ENCODE measurements at regions not wholly inside any gene's neighbourhood (a gene's known extent, or its start where the extent isn't known, plus 50 kb on each side); places are given as distances from the start of the nearest gene placed in this dataset.
"Not testable (repeated sequence)": the region's sequence is repeated elsewhere in the genome, so short reads cannot be mapped to it uniquely, and the experiment has no call there.

- no peak overlapping the region for H3K27ac Mint-ChIP-seq
- no peaks in the 10 kb centered on the region for H3K27me3 Mint-ChIP-seq (ENCODE audit: low read depth)
- intact Hi-C loops (cut with micrococcal nuclease), result no loop called here
- H3K4me1 Mint-ChIP-seq (ENCODE audit: low read depth), result peaks cover 2% of the 10 kb centered on the region
- no peak overlapping the region for H3K4me3 Mint-ChIP-seq (ENCODE audit: low read depth)
- DNase-seq (ENCODE audit: low spot score), result no peak
- H3K9me3 Mint-ChIP-seq, result peaks cover 5% of the 10 kb centered on the region
- H3K36me3 Mint-ChIP-seq (ENCODE audit: low read depth), result peaks cover 5% of the 10 kb centered on the region
Measured at GRCh38 chr2:195337597-195337996, 319.4 kb upstream of the SLC39A10 start.

GRCh38 chr2:195333869-195334268 lies 323.2 kb upstream of the SLC39A10 start:
- H3K4me1 Mint-ChIP-seq (ENCODE audit: low read depth), result peaks cover 5% of the 10 kb centered on the region
- peaks cover 11% of the 10 kb centered on the region for H3K36me3 Mint-ChIP-seq (ENCODE audit: low read depth)
- intact Hi-C loops (cut with micrococcal nuclease), result no loop called here
- no peak for DNase-seq (ENCODE audit: low spot score)
- peaks cover 21% of the 10 kb centered on the region for H3K9me3 Mint-ChIP-seq
- no peak overlapping the region for H3K27ac Mint-ChIP-seq
- H3K4me3 Mint-ChIP-seq (ENCODE audit: low read depth), result no peak overlapping the region
- H3K27me3 Mint-ChIP-seq (ENCODE audit: low read depth), result no peaks in the 10 kb centered on the region

GRCh38 chr2:195331966-195332365 lies 325.1 kb upstream of the SLC39A10 start:
- intact Hi-C loops (cut with micrococcal nuclease), result no loop called here
- no peak overlapping the region for H3K27ac Mint-ChIP-seq

GRCh38 chr2:195331129-195331528 lies 325.9 kb upstream of the SLC39A10 start:
- Mint-ChIP-seq H3K36me3 (ENCODE audit: low read depth) (peaks cover 14% of the 10 kb centered on the region), H3K27ac (no peak overlapping the region), H3K4me1 (ENCODE audit: low read depth) (peaks cover 3% of the 10 kb centered on the region), H3K9me3 (peaks cover 21% of the 10 kb centered on the region), H3K27me3 (ENCODE audit: low read depth) (peaks cover 4% of the 10 kb centered on the region), H3K4me3 (ENCODE audit: low read depth) (no peak overlapping the region)
- DNase-seq (ENCODE audit: low spot score), result no peak
- intact Hi-C loops (cut with micrococcal nuclease), result no loop called here

More at GRCh38 chr2:195331966-195332365, 325.1 kb upstream of the SLC39A10 start:
- Mint-ChIP-seq H3K4me3 (ENCODE audit: low read depth) (no peak overlapping the region), H3K4me1 (ENCODE audit: low read depth) (peaks cover 3% of the 10 kb centered on the region), H3K9me3 (peaks cover 21% of the 10 kb centered on the region), H3K27me3 (ENCODE audit: low read depth) (no peaks in the 10 kb centered on the region), H3K36me3 (ENCODE audit: low read depth) (peaks cover 11% of the 10 kb centered on the region)
- DNase-seq (ENCODE audit: low spot score), result no peak

- Mint-ChIP-seq H3K4me3 (ENCODE audit: low read depth) (no peak overlapping the region), H3K27ac (no peak overlapping the region), H3K36me3 (ENCODE audit: low read depth) (peaks cover 15% of the 10 kb centered on the region), H3K9me3 (peaks cover 21% of the 10 kb centered on the region), H3K4me1 (ENCODE audit: low read depth) (peaks cover 3% of the 10 kb centered on the region), H3K27me3 (ENCODE audit: low read depth) (peaks cover 4% of the 10 kb centered on the region)
- DNase-seq (ENCODE audit: low spot score), result no peak
- intact Hi-C loops (cut with micrococcal nuclease), result no loop called here
Measured at GRCh38 chr2:195330513-195330956, 326.5 kb upstream of the SLC39A10 start.

- intact Hi-C loops (cut with micrococcal nuclease), result loop anchor here (10.0 kb wide), 1 partner anchor 735 kb away; the partner anchor contains the start of gene DNAH7
- not testable (repeated sequence) for H3K4me3 Mint-ChIP-seq (ENCODE audit: low read depth); H3K27ac Mint-ChIP-seq; DNase-seq (ENCODE audit: low spot score); H3K27me3 Mint-ChIP-seq (ENCODE audit: low read depth); H3K4me1 Mint-ChIP-seq (ENCODE audit: low read depth)
- Mint-ChIP-seq H3K36me3 (ENCODE audit: low read depth) (peaks cover 12% of the 10 kb centered on the region), H3K9me3 (peaks cover 24% of the 10 kb centered on the region)
Measured at GRCh38 chr2:195329784-195330183, 327.2 kb upstream of the SLC39A10 start.

- peaks cover 3% of the 10 kb centered on the region for H3K4me1 Mint-ChIP-seq (ENCODE audit: low read depth)
- peaks cover 34% of the 10 kb centered on the region for H3K9me3 Mint-ChIP-seq
- no peak overlapping the region for H3K4me3 Mint-ChIP-seq (ENCODE audit: low read depth)
- intact Hi-C loops (cut with micrococcal nuclease), result loop anchor here (10.0 kb wide), 1 partner anchor 738 kb away; the partner anchor contains the start of gene DNAH7
- H3K27me3 Mint-ChIP-seq (ENCODE audit: low read depth), result peaks cover 4% of the 10 kb centered on the region
- DNase-seq (ENCODE audit: low spot score), result no peak
- H3K27ac Mint-ChIP-seq, result no peak overlapping the region
- peaks cover 10% of the 10 kb centered on the region for H3K36me3 Mint-ChIP-seq (ENCODE audit: low read depth)
Measured at GRCh38 chr2:195326537-195326936, 330.5 kb upstream of the SLC39A10 start.

- no peak for DNase-seq (ENCODE audit: low spot score)
- H3K4me1 Mint-ChIP-seq (ENCODE audit: low read depth), result peaks cover 16% of the 10 kb centered on the region
- intact Hi-C loops (cut with micrococcal nuclease), result loop anchor here (10.0 kb wide), 1 partner anchor 742 kb away; the partner anchor contains the start of gene DNAH7
- H3K36me3 Mint-ChIP-seq (ENCODE audit: low read depth), result peaks cover 4% of the 10 kb centered on the region
- H3K27ac Mint-ChIP-seq, result no peak overlapping the region
- H3K9me3 Mint-ChIP-seq, result peaks cover 18% of the 10 kb centered on the region
- peaks cover 4% of the 10 kb centered on the region for H3K27me3 Mint-ChIP-seq (ENCODE audit: low read depth)
- no peak overlapping the region for H3K4me3 Mint-ChIP-seq (ENCODE audit: low read depth)
Measured at GRCh38 chr2:195322324-195322723, 334.7 kb upstream of the SLC39A10 start.

- peaks cover 18% of the 10 kb centered on the region for H3K9me3 Mint-ChIP-seq
- H3K27ac Mint-ChIP-seq, result no peak overlapping the region
- intact Hi-C loops (cut with micrococcal nuclease), result loop anchor here (10.0 kb wide), 1 partner anchor 744 kb away; the partner anchor contains the start of gene DNAH7
- H3K36me3 Mint-ChIP-seq (ENCODE audit: low read depth), result no peaks in the 10 kb centered on the region
- no peaks in the 10 kb centered on the region for H3K27me3 Mint-ChIP-seq (ENCODE audit: low read depth)
- H3K4me1 Mint-ChIP-seq (ENCODE audit: low read depth), result peaks cover 19% of the 10 kb centered on the region
- no peak overlapping the region for H3K4me3 Mint-ChIP-seq (ENCODE audit: low read depth)
- no peak for DNase-seq (ENCODE audit: low spot score)
Measured at GRCh38 chr2:195320413-195320973, 336.5 kb upstream of the SLC39A10 start.

GRCh38 chr2:195319548-195320412 lies 337.2 kb upstream of the SLC39A10 start:
- no peak for DNase-seq (ENCODE audit: low spot score)
- peaks cover 19% of the 10 kb centered on the region for H3K4me1 Mint-ChIP-seq (ENCODE audit: low read depth)
- H3K9me3 Mint-ChIP-seq, result peaks cover 12% of the 10 kb centered on the region
- no peaks in the 10 kb centered on the region for H3K36me3 Mint-ChIP-seq (ENCODE audit: low read depth)
- H3K4me3 Mint-ChIP-seq (ENCODE audit: low read depth), result no peak overlapping the region
- no peak overlapping the region for H3K27ac Mint-ChIP-seq
- H3K27me3 Mint-ChIP-seq (ENCODE audit: low read depth), result no peaks in the 10 kb centered on the region
- intact Hi-C loops (cut with micrococcal nuclease), result loop anchor here (2.0 to 10.0 kb wide), 3 partner anchors 343 to 1153 kb away; partner anchors contain the start of gene DNAH7

GRCh38 chr2:195319112-195319460 lies 337.9 kb upstream of the SLC39A10 start:
- Mint-ChIP-seq H3K36me3 (ENCODE audit: low read depth) (no peaks in the 10 kb centered on the region), H3K4me1 (ENCODE audit: low read depth) (peaks cover 19% of the 10 kb centered on the region), H3K27ac (no peak overlapping the region), H3K4me3 (ENCODE audit: low read depth) (no peak overlapping the region), H3K27me3 (ENCODE audit: low read depth) (no peaks in the 10 kb centered on the region), H3K9me3 (peaks cover 6% of the 10 kb centered on the region)
- no peak for DNase-seq (ENCODE audit: low spot score)
- intact Hi-C loops (cut with micrococcal nuclease), result loop anchor here (2.0 to 5.0 kb wide), 2 partner anchors 343 to 1152 kb away; no protein-coding TSS in a partner anchor

- peak; percentile 16 for DNase-seq (ENCODE audit: low spot score)
- no peaks in the 10 kb centered on the region for H3K27me3 Mint-ChIP-seq (ENCODE audit: low read depth)
- peaks cover 19% of the 10 kb centered on the region for H3K4me1 Mint-ChIP-seq (ENCODE audit: low read depth)
- H3K36me3 Mint-ChIP-seq (ENCODE audit: low read depth), result no peaks in the 10 kb centered on the region
- no peak overlapping the region for H3K4me3 Mint-ChIP-seq (ENCODE audit: low read depth)
- H3K9me3 Mint-ChIP-seq, result peaks cover 1% of the 10 kb centered on the region
- intact Hi-C loops (cut with micrococcal nuclease), result loop anchor here (2.0 to 5.0 kb wide), 2 partner anchors 344 to 1152 kb away; no protein-coding TSS in a partner anchor
- no peak overlapping the region for H3K27ac Mint-ChIP-seq
Measured at GRCh38 chr2:195318440-195319111, 338.4 kb upstream of the SLC39A10 start.
